ENCODE measurements at regions not wholly inside any gene's neighbourhood (a gene's known extent, or its start where the extent isn't known, plus 50 kb on each side); places are given as distances from the start of the nearest gene placed in this dataset.

DNA sequence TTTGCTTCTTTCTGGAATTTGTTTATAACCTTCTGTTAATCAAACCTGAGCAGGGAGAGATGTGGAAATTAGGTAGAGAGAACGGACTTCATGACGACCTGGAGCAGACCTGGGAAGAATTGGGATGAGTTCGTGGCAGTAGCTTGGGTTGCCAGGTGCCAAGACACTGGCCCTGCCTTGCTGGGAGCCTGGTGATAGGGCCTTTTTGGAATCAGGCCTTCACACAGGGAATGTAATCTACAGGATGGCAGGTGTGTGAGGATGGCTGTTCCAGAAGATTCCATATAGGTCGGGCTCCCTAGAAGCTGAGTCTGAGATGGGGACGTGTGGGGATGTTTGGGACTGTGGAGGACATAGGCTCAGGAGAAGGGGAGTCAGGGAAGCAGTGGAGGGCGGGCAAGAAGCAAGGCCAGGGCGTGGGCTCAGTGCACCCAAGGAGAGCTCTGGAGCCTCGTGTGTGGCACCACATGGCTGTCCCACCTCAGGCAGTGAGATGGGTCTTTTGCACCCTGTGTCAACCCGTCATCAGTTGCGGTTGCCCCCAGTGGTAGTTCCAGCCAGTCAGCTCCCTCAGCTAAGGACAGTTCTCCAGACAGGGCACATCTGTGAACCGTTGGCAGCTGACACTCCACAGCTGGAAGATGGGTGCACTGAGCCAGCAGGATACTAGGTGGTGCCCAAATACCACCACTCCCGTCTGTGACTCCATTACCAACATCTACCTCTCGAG is 395.9 kb downstream of the MATN1 start:
- ATAC-seq (no peak), DNase-seq (ENCODE audit: low spot score in 2 of 2) (peak in 1 of 2 donors; percentile 23)
- no peak overlapping the region for H3K27ac Mint-ChIP-seq
- H3K4me1 Mint-ChIP-seq, result no peaks in the 10 kb centered on the region
- no peaks in the 10 kb centered on the region for H3K9me3 Mint-ChIP-seq
- H3K36me3 Mint-ChIP-seq, result no peaks in the 10 kb centered on the region
- no peak overlapping the region for H3K4me3 Mint-ChIP-seq

DNA sequence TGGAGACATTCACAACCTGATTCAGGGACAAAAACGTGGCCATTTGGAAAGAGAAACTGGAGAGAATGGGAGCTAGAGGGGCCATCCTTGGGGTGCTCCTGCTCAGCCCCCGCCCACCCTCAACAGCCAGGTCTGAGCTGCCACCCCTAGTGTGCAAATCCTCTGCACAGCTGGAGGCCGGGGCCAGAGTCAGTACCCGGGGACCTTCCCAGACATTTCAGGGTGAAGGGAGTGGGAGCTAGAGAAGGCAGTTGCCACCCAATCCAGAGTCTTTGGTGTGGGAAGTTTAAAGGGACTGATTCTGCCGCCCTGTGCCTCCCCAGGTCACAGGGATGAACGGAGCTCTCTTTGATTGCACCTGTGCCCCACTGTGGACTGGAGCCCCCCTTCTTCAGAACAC is 397.4 kb downstream of the MATN1 start:
- Mint-ChIP-seq H3K4me3 (no peak overlapping the region), H3K27ac (no peak overlapping the region), H3K4me1 (no peaks in the 10 kb centered on the region), H3K36me3 (no peaks in the 10 kb centered on the region), H3K9me3 (no peaks in the 10 kb centered on the region)
- ATAC-seq, result no peak
- DNase-seq (ENCODE audit: low spot score in 2 of 2), result peak in 1 of 2 donors; percentile 26

DNA sequence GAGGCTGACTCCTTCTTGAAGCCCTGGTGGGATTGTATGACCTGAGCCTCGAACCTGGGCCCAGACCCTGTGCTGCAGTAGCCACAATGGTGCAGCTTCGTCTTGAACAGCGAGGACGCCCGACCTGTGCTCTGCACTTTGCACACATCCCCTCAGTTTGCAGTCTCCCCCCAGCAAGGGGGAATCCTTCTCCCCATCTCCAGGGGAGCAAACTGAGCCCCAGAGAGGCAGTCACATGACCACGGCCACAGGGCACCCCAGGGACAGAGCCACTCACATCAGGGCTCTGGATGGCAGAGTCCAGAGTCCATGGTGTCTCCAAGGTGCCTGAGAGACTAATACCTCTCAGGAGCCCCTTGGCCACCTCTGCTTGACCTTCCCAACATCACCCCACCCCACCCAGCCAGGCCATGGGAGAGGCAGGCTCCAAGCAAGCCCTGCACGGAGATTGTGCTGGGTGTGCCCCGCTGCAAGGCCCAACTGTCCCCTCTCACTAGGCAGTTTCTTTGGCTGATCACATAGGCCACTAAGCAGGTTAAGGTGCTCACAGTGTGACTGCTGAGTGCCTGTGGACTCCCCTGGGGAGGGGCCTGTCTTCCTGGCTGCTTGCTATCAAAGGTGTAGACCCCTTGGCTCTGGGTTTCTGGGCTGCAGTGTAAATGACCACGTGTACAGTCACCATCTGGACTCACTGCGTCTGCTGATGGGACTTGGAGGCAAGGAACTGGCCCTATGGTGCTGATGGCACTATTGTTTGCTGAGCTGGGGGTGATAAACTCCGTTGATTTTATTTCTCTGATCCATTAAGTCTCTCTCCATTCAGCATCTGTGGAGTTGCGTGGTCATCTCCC is 398.1 kb downstream of the MATN1 start:
- H3K4me3 Mint-ChIP-seq, result no peak overlapping the region
- no peak overlapping the region for H3K27ac Mint-ChIP-seq
- ATAC-seq (no peak), DNase-seq (ENCODE audit: low spot score in 2 of 2) (no peak)
- H3K9me3 Mint-ChIP-seq, result no peaks in the 10 kb centered on the region
- no peaks in the 10 kb centered on the region for H3K4me1 Mint-ChIP-seq
- H3K36me3 Mint-ChIP-seq, result no peaks in the 10 kb centered on the region

DNA sequence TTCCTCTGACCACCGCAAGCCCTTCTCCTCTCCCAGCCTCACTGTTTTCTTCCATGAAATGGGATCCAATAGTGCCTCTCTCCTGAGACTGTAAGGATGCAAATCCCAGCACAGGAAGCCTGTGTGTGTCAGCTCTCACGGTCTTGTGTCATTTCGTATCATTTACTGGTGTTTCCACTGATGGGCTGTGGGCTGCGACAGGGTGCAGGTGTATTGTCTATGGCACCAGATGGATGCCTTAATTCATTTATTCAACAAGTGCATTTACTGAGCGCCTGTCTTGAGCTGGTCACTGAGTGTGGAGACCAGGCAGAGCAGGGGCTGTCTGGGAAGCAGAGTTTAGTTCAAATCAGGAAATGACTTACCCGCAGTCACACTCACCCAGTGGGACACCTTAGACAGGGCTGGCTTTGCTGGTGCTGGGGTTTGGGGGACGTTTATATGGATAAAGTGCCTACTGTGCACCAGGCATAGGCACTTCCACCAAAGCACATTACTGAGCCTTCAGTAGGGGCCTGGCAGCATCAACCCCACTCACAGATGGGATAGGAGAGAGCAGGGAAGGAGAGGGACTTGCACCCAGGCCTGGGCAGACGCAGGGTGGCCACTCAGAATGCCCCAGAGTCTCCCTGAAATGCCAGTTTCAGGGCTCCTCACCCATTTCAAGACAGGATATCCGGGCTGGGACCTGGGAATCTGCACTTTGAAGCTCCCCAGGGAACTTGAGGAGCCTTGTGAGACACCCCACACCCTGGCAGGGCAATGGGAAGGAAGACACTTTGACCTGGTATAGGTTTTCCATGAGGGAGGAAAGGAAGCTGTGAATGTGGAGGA is 398.9 kb downstream of the MATN1 start:
- ATAC-seq, result no peak
- Mint-ChIP-seq H3K27ac (no peak overlapping the region), H3K4me3 (no peak overlapping the region), H3K4me1 (no peaks in the 10 kb centered on the region), H3K36me3 (no peaks in the 10 kb centered on the region), H3K9me3 (no peaks in the 10 kb centered on the region)
- DNase-seq (ENCODE audit: low spot score in 2 of 2), result no peak

DNA sequence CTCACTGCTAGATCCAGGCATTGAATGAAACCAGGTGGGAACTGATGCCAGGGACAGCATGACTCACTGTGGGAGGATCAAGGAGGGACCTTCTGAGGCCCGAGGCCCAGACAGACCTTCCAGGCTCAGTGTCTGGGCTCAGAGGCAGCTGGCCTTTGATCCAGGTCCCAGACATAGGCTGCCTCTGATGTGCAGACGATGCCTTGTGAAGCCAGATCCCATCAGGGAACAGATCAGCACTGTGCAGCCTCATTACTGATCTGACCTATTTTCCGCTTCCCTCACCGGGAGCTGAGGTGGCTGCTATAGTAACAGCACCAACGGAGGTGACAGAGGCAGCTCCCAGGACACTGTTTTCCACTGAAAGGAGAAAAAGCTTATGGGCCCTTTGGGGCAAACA is 399.5 kb downstream of the MATN1 start:
- Mint-ChIP-seq H3K4me3 (no peak overlapping the region), H3K36me3 (no peaks in the 10 kb centered on the region), H3K9me3 (no peaks in the 10 kb centered on the region), H3K27ac (no peak overlapping the region), H3K4me1 (no peaks in the 10 kb centered on the region)
- ATAC-seq, result no peak
- DNase-seq (ENCODE audit: low spot score in 2 of 2), result no peak

DNA sequence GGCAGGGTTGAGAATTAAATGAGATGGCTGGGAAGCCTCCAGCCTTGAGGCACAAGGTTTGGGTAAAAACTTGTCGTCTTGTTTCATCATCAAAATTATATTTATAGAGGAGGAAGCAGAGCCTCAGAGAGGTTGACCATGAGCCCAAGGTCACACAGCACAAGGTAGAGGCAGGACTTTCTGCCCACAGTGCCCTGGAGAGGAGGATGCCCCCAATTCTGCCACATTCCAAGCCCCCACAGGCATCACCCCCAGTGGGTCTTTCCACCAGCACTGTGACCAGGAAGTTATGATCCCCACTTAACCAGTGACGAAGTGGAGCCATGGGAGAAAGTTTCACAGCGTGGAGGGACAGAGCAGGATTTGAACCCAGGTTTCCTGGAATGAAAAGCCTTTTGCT is 400.0 kb downstream of the MATN1 start:
- DNase-seq (ENCODE audit: low spot score in 2 of 2), result no peak
- Mint-ChIP-seq H3K4me1 (no peaks in the 10 kb centered on the region), H3K9me3 (no peaks in the 10 kb centered on the region), H3K36me3 (no peaks in the 10 kb centered on the region), H3K27ac (no peak overlapping the region), H3K4me3 (no peak overlapping the region)
- ATAC-seq, result no peak

DNA sequence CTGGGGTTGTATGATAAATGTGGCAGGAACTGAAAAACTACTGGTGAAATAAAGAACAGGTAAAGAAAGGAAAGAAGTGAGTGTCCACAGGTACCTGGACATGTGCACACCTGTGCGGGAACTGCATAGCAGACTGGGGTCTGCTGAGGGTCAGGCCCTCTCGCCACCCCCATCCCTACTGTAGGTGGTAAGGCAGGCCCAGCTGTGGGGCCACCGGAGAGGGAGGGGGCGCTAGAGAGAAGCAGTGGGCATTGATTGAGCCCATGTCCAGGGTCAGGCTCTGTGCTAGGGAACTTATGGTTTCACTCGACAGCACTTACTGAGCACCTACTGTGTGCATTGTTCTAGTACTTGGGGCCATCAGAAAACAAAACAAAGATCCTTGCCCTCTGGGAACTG is 400.5 kb downstream of the MATN1 start:
- no peaks in the 10 kb centered on the region for H3K9me3 Mint-ChIP-seq
- ATAC-seq, result no peak

DNA sequence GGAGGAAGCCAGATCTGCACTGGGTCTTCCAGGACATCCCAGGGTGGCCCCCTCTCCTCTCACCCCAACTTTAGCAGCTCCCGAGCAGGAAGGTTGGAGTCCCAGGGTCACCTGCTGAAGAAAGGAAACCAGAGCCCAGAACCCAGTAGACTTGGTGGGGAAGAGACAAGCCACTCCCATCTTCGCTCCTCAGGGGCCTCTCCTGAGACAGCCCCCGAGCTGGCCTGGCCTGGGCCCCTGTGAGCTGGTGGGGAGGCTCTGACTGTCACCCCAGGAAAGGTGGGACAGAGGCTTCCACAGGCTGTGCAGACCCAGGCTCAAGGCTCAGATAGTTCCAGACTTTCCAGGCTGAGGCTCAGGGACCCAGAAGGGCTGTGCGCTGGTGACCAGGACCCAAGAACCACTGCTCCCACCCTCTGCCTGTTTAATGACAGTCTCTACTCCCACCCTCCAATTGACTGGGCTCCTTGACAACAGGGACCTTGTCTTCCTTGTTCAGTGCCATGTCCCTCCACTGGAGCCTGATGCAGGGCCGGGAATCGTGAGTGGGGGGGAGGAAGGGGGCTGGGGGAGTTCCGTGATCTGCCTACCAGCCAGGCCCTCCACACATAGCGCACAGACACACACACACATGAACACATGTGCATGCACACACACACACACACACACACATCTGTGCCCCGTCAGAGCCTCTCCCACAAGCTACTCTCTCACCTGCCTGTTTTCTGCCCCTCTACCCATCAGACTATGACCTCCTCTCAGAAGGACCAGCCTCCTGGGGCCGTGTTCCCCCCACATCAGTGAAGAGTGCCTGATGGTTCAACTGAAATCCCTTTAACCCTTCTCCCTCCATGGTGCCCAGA is 401.2 kb downstream of the MATN1 start:
- no peak for ATAC-seq
- no peak for DNase-seq (ENCODE audit: low spot score in 2 of 2)
- no peak overlapping the region for H3K27ac Mint-ChIP-seq
- no peaks in the 10 kb centered on the region for H3K36me3 Mint-ChIP-seq
- no peaks in the 10 kb centered on the region for H3K4me1 Mint-ChIP-seq
- no peaks in the 10 kb centered on the region for H3K9me3 Mint-ChIP-seq
- no peak overlapping the region for H3K4me3 Mint-ChIP-seq

More for the DNA sequence above, 400.5 kb downstream of the MATN1 start:
- no peaks in the 10 kb centered on the region for H3K36me3 Mint-ChIP-seq
- H3K4me3 Mint-ChIP-seq, result no peak overlapping the region
- DNase-seq (ENCODE audit: low spot score in 2 of 2), result no peak
- no peaks in the 10 kb centered on the region for H3K4me1 Mint-ChIP-seq
- H3K27ac Mint-ChIP-seq, result no peak overlapping the region

DNA sequence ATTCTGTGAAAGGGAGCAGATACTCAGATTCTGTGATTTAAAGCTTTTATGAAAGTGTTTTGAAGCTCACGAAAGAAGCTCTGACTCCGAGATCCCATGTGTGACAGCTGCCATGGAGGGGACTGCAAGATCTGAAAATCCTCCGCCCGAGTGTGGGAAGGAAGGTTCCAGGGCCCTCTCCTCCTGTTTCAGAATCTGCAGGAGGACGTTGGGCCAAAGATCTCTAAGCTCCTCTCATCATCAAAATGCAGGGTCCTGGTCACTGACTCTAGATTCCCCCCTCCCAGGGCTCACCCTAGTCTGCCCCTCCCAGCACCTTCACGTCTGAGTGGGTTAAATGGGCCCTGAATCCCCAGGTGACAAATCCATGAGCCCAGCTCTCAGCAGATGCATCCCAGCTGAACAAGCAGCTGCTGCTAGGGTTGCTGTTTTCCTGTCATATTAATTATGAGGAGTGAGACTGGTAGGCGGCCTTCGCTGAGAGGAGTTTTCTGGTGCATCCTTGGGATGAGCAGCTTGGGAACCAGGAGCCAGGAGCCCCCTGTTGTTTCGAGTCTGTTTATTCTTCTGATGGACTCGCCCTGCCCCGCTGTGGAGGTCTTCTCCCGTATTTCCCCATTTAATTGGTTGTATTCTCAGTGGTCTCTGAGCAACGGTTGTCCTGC is 402.0 kb downstream of the MATN1 start:
- H3K4me3 Mint-ChIP-seq, result no peak overlapping the region
- no peaks in the 10 kb centered on the region for H3K36me3 Mint-ChIP-seq
- H3K9me3 Mint-ChIP-seq, result no peaks in the 10 kb centered on the region
- H3K27ac Mint-ChIP-seq, result no peak overlapping the region
- ATAC-seq (no peak), DNase-seq (ENCODE audit: low spot score in 2 of 2) (no peak)
- H3K4me1 Mint-ChIP-seq, result no peaks in the 10 kb centered on the region

DNA sequence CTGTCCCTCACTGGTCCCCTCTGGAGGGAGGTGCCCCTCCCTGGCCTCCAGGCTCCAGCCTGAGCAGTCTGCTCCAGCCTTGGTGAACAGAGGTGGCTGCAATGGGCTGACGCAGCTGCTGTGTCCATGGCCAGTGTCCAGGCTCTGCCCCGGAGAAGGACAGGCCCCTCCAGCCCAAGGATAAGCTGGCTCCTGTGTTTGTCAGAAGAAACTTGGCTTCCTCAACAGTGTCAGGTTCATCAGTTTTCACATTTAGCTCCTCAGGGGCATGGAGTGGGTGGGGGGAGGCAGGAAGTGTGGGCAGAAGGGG is 402.8 kb downstream of the MATN1 start:
- Mint-ChIP-seq H3K27ac (no peak overlapping the region), H3K36me3 (no peaks in the 10 kb centered on the region), H3K4me3 (no peak overlapping the region), H3K9me3 (no peaks in the 10 kb centered on the region), H3K4me1 (no peaks in the 10 kb centered on the region)
- DNase-seq (ENCODE audit: low spot score in 2 of 2) (no peak), ATAC-seq (no peak)

DNA sequence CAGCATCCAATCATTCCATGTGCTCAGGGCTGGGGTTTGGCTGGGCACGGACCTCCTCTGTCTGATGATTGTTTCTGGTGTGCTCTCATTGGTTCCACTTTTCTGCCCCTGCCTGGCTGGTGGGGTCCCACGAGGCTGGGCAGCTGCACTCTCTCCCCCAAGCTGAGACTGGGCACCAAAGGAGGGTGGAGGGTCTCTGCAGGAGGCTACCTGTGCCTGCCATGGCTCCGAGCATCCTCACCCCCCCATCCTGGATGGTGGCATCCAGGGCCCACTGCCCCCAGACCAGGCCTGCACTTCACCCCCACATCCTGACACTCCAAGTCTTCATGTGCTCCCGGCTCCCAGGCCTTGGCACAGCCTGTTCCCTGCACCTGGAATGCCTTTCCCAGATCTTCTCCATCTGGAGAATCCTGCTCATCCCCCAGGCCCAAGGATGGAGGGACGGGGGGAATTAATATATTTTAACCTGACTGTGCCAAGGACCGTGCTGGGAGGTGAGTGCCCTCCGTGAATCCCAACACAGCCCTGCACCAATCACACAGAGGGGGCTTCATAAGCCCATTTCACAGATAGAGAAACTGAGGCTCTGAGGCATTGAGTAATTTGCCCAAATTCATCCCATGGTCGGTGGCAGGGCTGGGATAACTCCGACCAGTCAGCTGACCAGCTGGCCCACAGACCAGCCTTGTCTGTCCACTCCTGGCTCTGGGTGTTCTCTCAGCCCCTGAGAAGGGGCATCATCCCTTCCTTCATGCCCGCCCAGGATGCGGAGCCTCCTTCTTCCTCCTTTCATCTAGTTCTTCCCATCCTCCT is 403.4 kb downstream of the MATN1 start:
- Mint-ChIP-seq H3K4me3 (no peak overlapping the region), H3K9me3 (no peaks in the 10 kb centered on the region), H3K36me3 (no peaks in the 10 kb centered on the region), H3K4me1 (no peaks in the 10 kb centered on the region), H3K27ac (no peak overlapping the region)
- DNase-seq (ENCODE audit: low spot score in 2 of 2), result no peak
- ATAC-seq, result no peak

DNA sequence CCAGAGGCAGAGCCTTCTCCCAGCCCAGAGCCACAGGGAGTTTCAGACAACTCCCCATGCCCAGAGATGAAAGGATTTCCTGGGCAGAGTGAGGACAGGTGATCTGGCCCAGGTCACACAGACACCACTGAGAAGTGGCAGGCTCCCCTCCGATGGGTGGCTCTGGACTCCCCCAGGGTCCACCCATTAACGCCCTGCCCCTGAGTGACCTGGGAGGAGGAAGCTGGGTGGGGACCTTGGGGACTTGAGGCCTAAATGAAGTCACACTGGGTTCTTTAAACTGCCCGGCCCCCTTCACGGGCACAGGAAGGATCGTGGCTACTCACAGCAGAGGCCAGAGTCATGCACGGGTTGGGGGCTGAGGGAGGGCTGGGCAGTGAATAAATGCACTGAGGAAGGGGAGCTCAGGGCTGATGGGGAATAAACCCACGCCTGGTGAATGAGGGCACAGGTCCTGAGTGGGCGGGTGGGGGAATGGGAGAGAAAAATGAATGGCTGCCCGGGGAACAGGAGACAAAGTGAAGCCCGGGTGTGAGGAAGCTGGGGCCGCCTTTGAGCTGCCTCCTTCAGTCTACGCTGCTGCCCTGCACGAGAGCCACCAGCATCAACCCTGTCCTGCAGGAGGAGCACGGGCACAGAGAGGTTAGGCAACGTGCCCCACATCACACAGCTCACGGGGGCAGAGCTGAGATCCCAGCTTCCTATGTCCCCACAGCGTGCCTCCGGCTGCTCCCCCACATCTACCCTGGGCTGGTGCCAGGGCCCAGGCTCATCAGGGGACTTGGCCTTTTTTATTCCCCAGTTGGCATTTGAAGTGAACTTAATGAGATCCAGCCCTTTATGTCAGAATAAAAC is 404.3 kb downstream of the MATN1 start:
- no peaks in the 10 kb centered on the region for H3K4me1 Mint-ChIP-seq
- no peaks in the 10 kb centered on the region for H3K9me3 Mint-ChIP-seq
- no peak for DNase-seq (ENCODE audit: low spot score in 2 of 2)
- H3K36me3 Mint-ChIP-seq, result no peaks in the 10 kb centered on the region
- H3K27ac Mint-ChIP-seq, result no peak overlapping the region
- no peak overlapping the region for H3K4me3 Mint-ChIP-seq
- no peak for ATAC-seq

DNA sequence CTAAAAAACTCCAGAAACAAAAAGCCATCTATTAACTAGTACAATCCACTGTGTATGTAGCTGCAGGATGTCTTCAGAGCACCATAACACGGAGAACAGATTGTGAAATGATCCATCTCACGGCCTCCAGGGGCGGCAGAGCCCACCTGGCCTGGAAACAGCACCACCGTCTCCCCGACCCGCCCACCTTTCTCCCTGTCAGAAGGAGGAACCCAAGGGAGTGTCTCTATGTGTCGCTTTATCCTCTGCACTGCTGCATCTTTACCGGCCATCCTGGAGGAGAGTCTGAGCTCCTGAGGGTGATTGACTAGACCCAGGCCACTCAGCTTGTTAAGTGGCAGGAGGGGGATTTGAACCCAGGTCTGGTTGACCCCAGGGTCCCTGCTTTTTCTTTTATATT is 405.0 kb downstream of the MATN1 start:
- no peaks in the 10 kb centered on the region for H3K36me3 Mint-ChIP-seq
- DNase-seq (ENCODE audit: low spot score in 2 of 2) (no peak), ATAC-seq (no peak)
- H3K9me3 Mint-ChIP-seq, result no peaks in the 10 kb centered on the region
- no peak overlapping the region for H3K4me3 Mint-ChIP-seq
- H3K4me1 Mint-ChIP-seq, result no peaks in the 10 kb centered on the region
- no peak overlapping the region for H3K27ac Mint-ChIP-seq
